ENCODE measurements at regions not wholly inside any gene's neighbourhood (a gene's known extent, or its start where the extent isn't known, plus 50 kb on each side); places are given as distances from the start of the nearest gene placed in this dataset.

GRCh38 chr1:68358439-68358838, 91.3 kb downstream of the RPE65 start:
- H2BK12ac ChIP-seq (ENCODE audit: low read depth, low read length): no peak overlapping the region
- ChIA-PET POLR2A (ENCODE audit: partially characterized antibody) (no interaction called here), CTCF (ENCODE audit: partially characterized antibody) (interaction anchor here (0.8 to 2.3 kb wide), 7 partner anchors 12 to 243 kb away, joined by 3 to 11 read pairs (median 5); no protein-coding TSS in a partner anchor)
- H3K27ac ChIP-seq (ENCODE audit: low read depth, low read length): no peak overlapping the region
- no peak overlapping the region for H3K4me3 ChIP-seq (ENCODE audit: extremely low read depth in 1 of 4, insufficient read depth in 2 of 4, low read depth in 3 of 4, low read length in 4 of 4)
- H3K4me1 ChIP-seq (replicated peaks in 1 of 4; ENCODE audit: control insufficient read depth in 3 of 4, insufficient read depth in 4 of 4, low read length in 3 of 4): no peaks in the 10 kb centered on the region
- H3K27me3 ChIP-seq (replicated peaks in 1 of 4; ENCODE audit: control insufficient read depth in 3 of 4, extremely low read depth in 1 of 4, insufficient read depth in 3 of 4, low read length in 3 of 4): no peaks in the 10 kb centered on the region
- no peaks in the 10 kb centered on the region for H3K79me2 ChIP-seq (ENCODE audit: control insufficient read depth in 1 of 2, insufficient read depth in 2 of 2, low read length in 2 of 2)
- H3K23ac ChIP-seq (ENCODE audit: insufficient read length): no peak overlapping the region
- no peak overlapping the region for H3K18ac ChIP-seq (ENCODE audit: extremely low read depth, low read length)
- TF ChIP-seq MAFK (IDR thresholded peaks at IDR 0.05; ENCODE audit: low read depth, low read length) (no peak), TAF1 (IDR thresholded peaks at IDR 0.05; ENCODE audit: low read depth, low read length) (no peak), TEAD4 (IDR thresholded peaks at IDR 0.05; ENCODE audit: low read depth, low read length) (no peak), RFX5 (IDR thresholded peaks at IDR 0.05; ENCODE audit: borderline replicate concordance, low read depth, low read length) (no peak), NRF1 (IDR thresholded peaks at IDR 0.05; ENCODE audit: low read depth, low read length) (no peak), RBBP5 (IDR thresholded peaks at IDR 0.05; ENCODE audit: borderline replicate concordance, low read depth, low read length) (no peak), SIN3A (conservative IDR thresholded peaks at IDR 0.05 in 1 of 2, IDR thresholded peaks at IDR 0.05 in 1 of 2; ENCODE audit: low read depth in 1 of 2, low read length in 2 of 2) (no peak), BCL11A (IDR thresholded peaks at IDR 0.05; ENCODE audit: low read depth in 2 of 2, low read length in 2 of 2) (no peak), CBX8 (IDR thresholded peaks at IDR 0.05; ENCODE audit: borderline replicate concordance, low read depth, low read length) (no peak)
- H3K9ac ChIP-seq (replicated peaks in 1 of 4; ENCODE audit: extremely low read depth in 1 of 4, low read depth in 3 of 4, low read length in 3 of 4): no peak overlapping the region
- 76% methylated on average over 4 of the region's 4 CpGs; no CpG with 5 or more reads in 1 of the 2 experiments for WGBS, 2 experiments (ENCODE audit: extremely low coverage in 1 of 2, insufficient coverage in 1 of 2, insufficient read length in 1 of 2, insufficient replicate concordance in 2 of 2, low coverage in 1 of 2, low lambda C conversion rate in 2 of 2, missing lambda C conversion rate in 1 of 2)
- H4K8ac ChIP-seq (ENCODE audit: extremely low read depth, insufficient read depth, low read length): no peak overlapping the region
- no peaks in the 10 kb centered on the region for H3K36me3 ChIP-seq (ENCODE audit: control insufficient read depth in 2 of 4, insufficient read depth in 4 of 4, low read length in 3 of 4)
- H3K4ac ChIP-seq (replicated peaks; ENCODE audit: insufficient read length, low read depth, low read length): no peak overlapping the region
- H4K91ac ChIP-seq (replicated peaks; ENCODE audit: insufficient read length, low read length): no peak overlapping the region
- no peak overlapping the region; the same call in 1 of the 2 replicates for H2AFZ ChIP-seq (ENCODE audit: low read length)
- no peak overlapping the region for H2BK20ac ChIP-seq (ENCODE audit: low read length)
- H3K79me1 ChIP-seq (ENCODE audit: low read depth, low read length): no peaks in the 10 kb centered on the region
- H3K14ac ChIP-seq (ENCODE audit: insufficient read length): no peak overlapping the region
- H2BK120ac ChIP-seq (replicated peaks; ENCODE audit: low read depth, low read length): no peak overlapping the region
- no peak overlapping the region for H4K5ac ChIP-seq (ENCODE audit: insufficient read length, low read depth, low read length)
- H2BK15ac ChIP-seq (ENCODE audit: low read length): no peak overlapping the region
- H2AK5ac ChIP-seq (ENCODE audit: low read depth, low read length): no peak overlapping the region
- no peaks in the 10 kb centered on the region for H4K20me1 ChIP-seq (replicated peaks in 1 of 2; ENCODE audit: control insufficient read depth in 1 of 2, insufficient read depth in 2 of 2, low read length in 2 of 2)
- DNase-seq (ENCODE audit: low read depth in 1 of 2, low spot score in 2 of 2): no peak
- no peak overlapping the region for H3K56ac ChIP-seq (replicated peaks; ENCODE audit: insufficient read length, low read depth, low read length)
- H3K9me3 ChIP-seq (ENCODE audit: insufficient read depth in 2 of 2, low read depth in 1 of 2, low read length in 1 of 2): no peaks in the 10 kb centered on the region
- no peak overlapping the region for H3K4me2 ChIP-seq (ENCODE audit: insufficient read depth in 1 of 2, low read depth in 2 of 2, low read length in 2 of 2)
- H3K23me2 ChIP-seq (ENCODE audit: low read depth, low read length): no peaks in the 10 kb centered on the region
- H2BK5ac ChIP-seq (ENCODE audit: low read depth, low read length): no peak overlapping the region
- FAIRE-seq: no peak
